Liver (tissue), 3 donors: ENCODE measurements at regions not wholly inside any gene's neighbourhood (a gene's known extent, or its start where the extent isn't known, plus 50 kb on each side); places are given as distances from the start of the nearest gene placed in this dataset.

Experiments used
- FOXA1 ChIP-seq: IDR thresholded peaks from 2 replicates; pipeline ENCODE4 v1.6.1; 2016; ENCODE audit warnings: antibody characterized with exemption
- GABPA ChIP-seq, 2 donors: IDR thresholded peaks in 1 of 2; conservative IDR thresholded peaks in 1 of 2; 2 replicates each; pipeline ENCODE4 v1.6.1; 2016; ENCODE audit warnings: antibody characterized with exemption in 2 of 2, mild to moderate bottlenecking in 1 of 2, moderate library complexity in 1 of 2
- JUND ChIP-seq, 2 donors: IDR thresholded peaks; 2 replicates each; pipeline ENCODE4 v1.6.1; 2016; ENCODE audit warnings: antibody characterized with exemption in 2 of 2
- YY1 ChIP-seq: IDR thresholded peaks from 2 replicates; pipeline ENCODE4 v1.6.1; 2016; ENCODE audit warnings: antibody characterized with exemption, mild to moderate bottlenecking
- TF ChIP-seq, protein P1 (sequence below): fragments of 150-350 bp; IDR thresholded peaks from 2 replicates; pipeline ENCODE4 v1.5.1; 2017; ENCODE audit warnings: improper control_type of control experiment, low read depth, low read length; ENCODE audit not compliant: missing input control
- TF ChIP-seq, protein P2 (sequence below): IDR thresholded peaks from 2 replicates; pipeline ENCODE4 v1.6.1; 2016; ENCODE audit warnings: antibody characterized with exemption
- donor health status: healthy.
- donor health status: healthy.

DNA sequence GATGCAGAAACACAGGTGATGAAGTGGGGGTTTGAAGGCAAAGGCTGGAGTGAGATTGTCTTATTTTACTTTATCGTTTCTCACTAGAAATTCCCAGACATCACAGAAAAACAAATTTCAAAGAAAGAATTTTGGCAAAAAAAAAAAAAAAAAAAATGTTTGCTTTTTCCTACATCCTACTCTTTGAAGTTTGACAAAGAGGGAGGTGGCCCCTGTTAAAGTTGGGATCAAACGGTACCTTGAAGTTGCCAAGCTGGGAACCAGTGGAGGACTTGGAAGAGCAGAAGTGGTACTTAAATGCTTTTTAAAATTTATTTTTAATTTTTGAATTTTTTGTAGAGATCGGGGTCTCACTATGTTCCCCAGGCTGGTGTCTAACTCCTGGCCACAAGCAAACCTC, 63.9 kb upstream of the KIF5B start:
- TF ChIP-seq, protein P1, sequence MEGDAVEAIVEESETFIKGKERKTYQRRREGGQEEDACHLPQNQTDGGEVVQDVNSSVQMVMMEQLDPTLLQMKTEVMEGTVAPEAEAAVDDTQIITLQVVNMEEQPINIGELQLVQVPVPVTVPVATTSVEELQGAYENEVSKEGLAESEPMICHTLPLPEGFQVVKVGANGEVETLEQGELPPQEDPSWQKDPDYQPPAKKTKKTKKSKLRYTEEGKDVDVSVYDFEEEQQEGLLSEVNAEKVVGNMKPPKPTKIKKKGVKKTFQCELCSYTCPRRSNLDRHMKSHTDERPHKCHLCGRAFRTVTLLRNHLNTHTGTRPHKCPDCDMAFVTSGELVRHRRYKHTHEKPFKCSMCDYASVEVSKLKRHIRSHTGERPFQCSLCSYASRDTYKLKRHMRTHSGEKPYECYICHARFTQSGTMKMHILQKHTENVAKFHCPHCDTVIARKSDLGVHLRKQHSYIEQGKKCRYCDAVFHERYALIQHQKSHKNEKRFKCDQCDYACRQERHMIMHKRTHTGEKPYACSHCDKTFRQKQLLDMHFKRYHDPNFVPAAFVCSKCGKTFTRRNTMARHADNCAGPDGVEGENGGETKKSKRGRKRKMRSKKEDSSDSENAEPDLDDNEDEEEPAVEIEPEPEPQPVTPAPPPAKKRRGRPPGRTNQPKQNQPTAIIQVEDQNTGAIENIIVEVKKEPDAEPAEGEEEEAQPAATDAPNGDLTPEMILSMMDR = no peak
- TF ChIP-seq JUND (IDR thresholded peaks at IDR 0.05) (no peak), YY1 (no peak), GABPA (IDR thresholded peaks at IDR 0.05 in 1 of 2, conservative IDR thresholded peaks at IDR 0.05 in 1 of 2) (no peak), FOXA1 (no peak)
- TF ChIP-seq, protein P2, sequence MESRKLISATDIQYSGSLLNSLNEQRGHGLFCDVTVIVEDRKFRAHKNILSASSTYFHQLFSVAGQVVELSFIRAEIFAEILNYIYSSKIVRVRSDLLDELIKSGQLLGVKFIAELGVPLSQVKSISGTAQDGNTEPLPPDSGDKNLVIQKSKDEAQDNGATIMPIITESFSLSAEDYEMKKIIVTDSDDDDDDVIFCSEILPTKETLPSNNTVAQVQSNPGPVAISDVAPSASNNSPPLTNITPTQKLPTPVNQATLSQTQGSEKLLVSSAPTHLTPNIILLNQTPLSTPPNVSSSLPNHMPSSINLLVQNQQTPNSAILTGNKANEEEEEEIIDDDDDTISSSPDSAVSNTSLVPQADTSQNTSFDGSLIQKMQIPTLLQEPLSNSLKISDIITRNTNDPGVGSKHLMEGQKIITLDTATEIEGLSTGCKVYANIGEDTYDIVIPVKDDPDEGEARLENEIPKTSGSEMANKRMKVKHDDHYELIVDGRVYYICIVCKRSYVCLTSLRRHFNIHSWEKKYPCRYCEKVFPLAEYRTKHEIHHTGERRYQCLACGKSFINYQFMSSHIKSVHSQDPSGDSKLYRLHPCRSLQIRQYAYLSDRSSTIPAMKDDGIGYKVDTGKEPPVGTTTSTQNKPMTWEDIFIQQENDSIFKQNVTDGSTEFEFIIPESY = no peak
